HEK293 (cell line): ENCODE measurements at regions not wholly inside any gene's neighbourhood (a gene's known extent, or its start where the extent isn't known, plus 50 kb on each side); places are given as distances from the start of the nearest gene placed in this dataset.

ENCODE experiments used
- FEZF1 ChIP-seq: fragments of 450-650 bp; formaldehyde crosslinking; IDR thresholded peaks from 2 replicates; pipeline ENCODE4 v1.5.1; 2016; ENCODE audit warnings: missing biosample characterization, missing genetic modification characterization
- KLF1 ChIP-seq: fragments of 450-650 bp; formaldehyde crosslinking; IDR thresholded peaks from 2 replicates; pipeline ENCODE4 v1.5.1; 2016; ENCODE audit warnings: missing biosample characterization, missing genetic modification characterization
- PRDM1 ChIP-seq: fragments of 450-650 bp; formaldehyde crosslinking; IDR thresholded peaks from 2 replicates; pipeline ENCODE4; 2016; ENCODE audit warnings: missing biosample characterization, missing genetic modification characterization
- ZBTB20 ChIP-seq: fragments of 450-650 bp; formaldehyde crosslinking; IDR thresholded peaks from 2 replicates; pipeline ENCODE4 v1.5.1; 2016; ENCODE audit warnings: missing biosample characterization, missing genetic modification characterization
- ZNF140 ChIP-seq: fragments of 450-650 bp; formaldehyde crosslinking; IDR thresholded peaks from 2 replicates; pipeline ENCODE4 v1.5.1; 2016; ENCODE audit warnings: missing biosample characterization, missing genetic modification characterization
- ZNF174 ChIP-seq: fragments of 450-650 bp; formaldehyde crosslinking; IDR thresholded peaks from 2 replicates; pipeline ENCODE4 v1.5.0; 2017; ENCODE audit warnings: missing biosample characterization, mild to moderate bottlenecking, missing genetic modification characterization
- ZNF221 ChIP-seq: fragments of 450-650 bp; formaldehyde crosslinking; IDR thresholded peaks from 2 replicates; pipeline ENCODE4 v1.5.1; 2017; ENCODE audit warnings: missing biosample characterization, missing genetic modification characterization, borderline replicate concordance
- ZNF311 ChIP-seq: fragments of 450-650 bp; formaldehyde crosslinking; IDR thresholded peaks from 2 replicates; pipeline ENCODE4 v1.5.1; 2017; ENCODE audit warnings: missing biosample characterization, missing genetic modification characterization, borderline replicate concordance
- ZNF335 ChIP-seq: fragments of 450-650 bp; formaldehyde crosslinking; conservative IDR thresholded peaks from 2 replicates; pipeline ENCODE4 v1.5.1; 2016; ENCODE audit warnings: missing biosample characterization, missing genetic modification characterization
- ZNF501 ChIP-seq: fragments of 450-650 bp; formaldehyde crosslinking; IDR thresholded peaks from 2 replicates; pipeline ENCODE4 v1.5.1; 2016; ENCODE audit warnings: missing biosample characterization, missing genetic modification characterization
- ZNF510 ChIP-seq: fragments of 450-650 bp; formaldehyde crosslinking; IDR thresholded peaks from 2 replicates; pipeline ENCODE4 v1.5.1; 2018; ENCODE audit warnings: mild to moderate bottlenecking, missing genetic modification characterization, missing biosample characterization; ENCODE audit not compliant: insufficient replicate concordance
- ZNF514 ChIP-seq: fragments of 450-650 bp; formaldehyde crosslinking; IDR thresholded peaks from 2 replicates; pipeline ENCODE4 v1.5.1; 2016; ENCODE audit warnings: missing biosample characterization, missing genetic modification characterization
- ZNF785 ChIP-seq: fragments of 450-650 bp; formaldehyde crosslinking; IDR thresholded peaks from 2 replicates; pipeline ENCODE4 v1.5.1; 2016; ENCODE audit warnings: missing biosample characterization, missing genetic modification characterization
- ZNF792 ChIP-seq: fragments of 450-650 bp; formaldehyde crosslinking; IDR thresholded peaks from 2 replicates; pipeline ENCODE4 v1.5.1; 2016; ENCODE audit warnings: missing biosample characterization, missing genetic modification characterization
- ZSCAN30 ChIP-seq: fragments of 450-650 bp; IDR thresholded peaks from 2 replicates; pipeline ENCODE4 v1.5.1; 2018; ENCODE audit warnings: missing biosample characterization, mild to moderate bottlenecking, missing genetic modification characterization, moderate library complexity
- TF ChIP-seq, protein P1 (sequence below): IDR thresholded peaks from 2 replicates; pipeline ENCODE4 v1.6.1; 2011; ENCODE audit warnings: mild to moderate bottlenecking, low read depth, low read length, borderline replicate concordance
- TF ChIP-seq, protein P2 (sequence below): fragments of 450-650 bp; formaldehyde crosslinking; IDR thresholded peaks from 2 replicates; pipeline ENCODE4; 2016; ENCODE audit warnings: missing biosample characterization, missing genetic modification characterization
- TF ChIP-seq, protein P3 (sequence below): fragments of 450-650 bp; IDR thresholded peaks from 2 replicates; pipeline ENCODE4 v1.5.1; 2018; ENCODE audit warnings: missing biosample characterization, mild to moderate bottlenecking, missing genetic modification characterization
- TF ChIP-seq, protein P4 (sequence below): fragments of 450-650 bp; formaldehyde crosslinking; IDR thresholded peaks from 2 replicates; pipeline ENCODE4 v1.5.1; 2017; ENCODE audit warnings: missing biosample characterization, missing genetic modification characterization
- TF ChIP-seq, protein P5 (sequence below): fragments of 450-650 bp; formaldehyde crosslinking; IDR thresholded peaks from 2 replicates; pipeline ENCODE4 v1.5.1; 2016; ENCODE audit warnings: missing biosample characterization, missing genetic modification characterization
- TF ChIP-seq, protein P6 (sequence below): fragments of 450-650 bp; formaldehyde crosslinking; IDR thresholded peaks from 2 replicates; pipeline ENCODE4 v1.5.1; 2016; ENCODE audit warnings: missing biosample characterization, missing genetic modification characterization
- TF ChIP-seq, protein P7 (sequence below): fragments of 450-650 bp; formaldehyde crosslinking; IDR thresholded peaks from 2 replicates; pipeline ENCODE4 v1.5.1; 2016; ENCODE audit warnings: missing biosample characterization, missing genetic modification characterization
- TF ChIP-seq, protein P8 (sequence below): fragments of 450-650 bp; formaldehyde crosslinking; IDR thresholded peaks from 2 replicates; pipeline ENCODE4 v1.5.1; 2016; ENCODE audit warnings: missing biosample characterization, missing genetic modification characterization, borderline replicate concordance

DNA sequence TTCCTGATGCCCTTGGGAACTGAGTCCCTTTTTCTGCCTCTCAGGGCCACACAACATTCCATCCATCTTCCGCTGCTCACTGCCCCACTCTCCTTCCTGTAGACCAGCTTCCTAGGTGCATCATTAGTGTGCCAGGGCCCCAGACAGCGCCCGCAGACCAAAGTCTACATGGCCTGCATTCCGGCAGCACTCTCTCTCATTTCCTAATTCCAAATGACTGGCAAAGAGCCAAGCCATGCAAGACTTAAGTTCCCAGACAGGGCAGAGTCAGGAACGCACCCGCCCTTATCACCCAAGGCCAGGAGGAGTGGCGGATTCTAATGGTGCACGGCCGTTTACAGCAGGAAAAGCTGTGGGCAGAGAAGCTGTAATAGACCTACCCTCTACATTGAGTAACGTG lies 159.8 kb upstream of the ARID1B start (continued):
- TF ChIP-seq, protein P1, sequence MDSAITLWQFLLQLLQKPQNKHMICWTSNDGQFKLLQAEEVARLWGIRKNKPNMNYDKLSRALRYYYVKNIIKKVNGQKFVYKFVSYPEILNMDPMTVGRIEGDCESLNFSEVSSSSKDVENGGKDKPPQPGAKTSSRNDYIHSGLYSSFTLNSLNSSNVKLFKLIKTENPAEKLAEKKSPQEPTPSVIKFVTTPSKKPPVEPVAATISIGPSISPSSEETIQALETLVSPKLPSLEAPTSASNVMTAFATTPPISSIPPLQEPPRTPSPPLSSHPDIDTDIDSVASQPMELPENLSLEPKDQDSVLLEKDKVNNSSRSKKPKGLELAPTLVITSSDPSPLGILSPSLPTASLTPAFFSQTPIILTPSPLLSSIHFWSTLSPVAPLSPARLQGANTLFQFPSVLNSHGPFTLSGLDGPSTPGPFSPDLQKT = no peak
- TF ChIP-seq ZBTB20 (peak; percentile 75; the same call in 1 of the 2 replicates), ZSCAN30 (tag by site-specific recombination) (0 out of 2 replicates have a peak, but pooled peaks have one; percentile 16), KLF1 (tag by site-specific recombination) (peak; percentile 96), ZNF501 (peak; percentile 48; the same call in 1 of the 2 replicates), FEZF1 (no peak), ZNF514 (tag by site-specific recombination) (no peak), ZNF335 (tag by site-specific recombination) (peak; percentile 38; the same call in 1 of the 2 replicates), ZNF311 (tag by site-specific recombination) (no peak), ZNF174 (no peak), ZNF221 (tag by site-specific recombination) (no peak), ZNF510 (no peak), ZNF140 (tag by site-specific recombination) (no peak), ZNF792 (tag by site-specific recombination) (no peak), PRDM1 (tag by site-specific recombination) (no peak), ZNF785 (tag by site-specific recombination) (no peak)
- TF ChIP-seq, protein P2, sequence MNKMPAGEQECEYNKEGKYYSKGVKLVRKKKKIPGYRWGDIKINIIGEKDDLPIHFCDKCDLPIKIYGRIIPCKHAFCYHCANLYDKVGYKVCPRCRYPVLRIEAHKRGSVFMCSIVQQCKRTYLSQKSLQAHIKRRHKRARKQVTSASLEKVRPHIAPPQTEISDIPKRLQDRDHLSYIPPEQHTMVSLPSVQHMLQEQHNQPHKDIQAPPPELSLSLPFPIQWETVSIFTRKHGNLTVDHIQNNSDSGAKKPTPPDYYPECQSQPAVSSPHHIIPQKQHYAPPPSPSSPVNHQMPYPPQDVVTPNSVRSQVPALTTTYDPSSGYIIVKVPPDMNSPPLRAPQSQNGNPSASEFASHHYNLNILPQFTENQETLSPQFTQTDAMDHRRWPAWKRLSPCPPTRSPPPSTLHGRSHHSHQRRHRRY = no peak
- TF ChIP-seq, protein P3, sequence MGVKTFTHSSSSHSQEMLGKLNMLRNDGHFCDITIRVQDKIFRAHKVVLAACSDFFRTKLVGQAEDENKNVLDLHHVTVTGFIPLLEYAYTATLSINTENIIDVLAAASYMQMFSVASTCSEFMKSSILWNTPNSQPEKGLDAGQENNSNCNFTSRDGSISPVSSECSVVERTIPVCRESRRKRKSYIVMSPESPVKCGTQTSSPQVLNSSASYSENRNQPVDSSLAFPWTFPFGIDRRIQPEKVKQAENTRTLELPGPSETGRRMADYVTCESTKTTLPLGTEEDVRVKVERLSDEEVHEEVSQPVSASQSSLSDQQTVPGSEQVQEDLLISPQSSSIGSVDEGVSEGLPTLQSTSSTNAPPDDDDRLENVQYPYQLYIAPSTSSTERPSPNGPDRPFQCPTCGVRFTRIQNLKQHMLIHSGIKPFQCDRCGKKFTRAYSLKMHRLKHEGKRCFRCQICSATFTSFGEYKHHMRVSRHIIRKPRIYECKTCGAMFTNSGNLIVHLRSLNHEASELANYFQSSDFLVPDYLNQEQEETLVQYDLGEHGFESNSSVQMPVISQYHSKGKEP (tag by site-specific recombination) = 0 out of 2 replicates have a peak, but pooled peaks have one; percentile 38
- TF ChIP-seq, protein P4, sequence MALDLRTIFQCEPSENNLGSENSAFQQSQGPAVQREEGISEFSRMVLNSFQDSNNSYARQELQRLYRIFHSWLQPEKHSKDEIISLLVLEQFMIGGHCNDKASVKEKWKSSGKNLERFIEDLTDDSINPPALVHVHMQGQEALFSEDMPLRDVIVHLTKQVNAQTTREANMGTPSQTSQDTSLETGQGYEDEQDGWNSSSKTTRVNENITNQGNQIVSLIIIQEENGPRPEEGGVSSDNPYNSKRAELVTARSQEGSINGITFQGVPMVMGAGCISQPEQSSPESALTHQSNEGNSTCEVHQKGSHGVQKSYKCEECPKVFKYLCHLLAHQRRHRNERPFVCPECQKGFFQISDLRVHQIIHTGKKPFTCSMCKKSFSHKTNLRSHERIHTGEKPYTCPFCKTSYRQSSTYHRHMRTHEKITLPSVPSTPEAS (tag by site-specific recombination) = no peak
- TF ChIP-seq, protein P5, sequence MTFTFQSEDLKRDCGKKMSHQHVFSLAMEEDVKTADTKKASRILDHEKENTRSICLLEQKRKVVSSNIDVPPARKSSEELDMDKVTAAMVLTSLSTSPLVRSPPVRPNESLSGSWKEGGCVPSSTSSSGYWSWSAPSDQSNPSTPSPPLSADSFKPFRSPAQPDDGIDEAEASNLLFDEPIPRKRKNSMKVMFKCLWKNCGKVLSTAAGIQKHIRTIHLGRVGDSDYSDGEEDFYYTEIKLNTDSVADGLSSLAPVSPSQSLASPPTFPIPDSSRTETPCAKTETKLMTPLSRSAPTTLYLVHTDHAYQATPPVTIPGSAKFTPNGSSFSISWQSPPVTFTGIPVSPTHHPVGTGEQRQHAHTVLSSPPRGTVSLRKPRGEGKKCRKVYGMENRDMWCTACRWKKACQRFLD = no peak
- TF ChIP-seq, protein P6, sequence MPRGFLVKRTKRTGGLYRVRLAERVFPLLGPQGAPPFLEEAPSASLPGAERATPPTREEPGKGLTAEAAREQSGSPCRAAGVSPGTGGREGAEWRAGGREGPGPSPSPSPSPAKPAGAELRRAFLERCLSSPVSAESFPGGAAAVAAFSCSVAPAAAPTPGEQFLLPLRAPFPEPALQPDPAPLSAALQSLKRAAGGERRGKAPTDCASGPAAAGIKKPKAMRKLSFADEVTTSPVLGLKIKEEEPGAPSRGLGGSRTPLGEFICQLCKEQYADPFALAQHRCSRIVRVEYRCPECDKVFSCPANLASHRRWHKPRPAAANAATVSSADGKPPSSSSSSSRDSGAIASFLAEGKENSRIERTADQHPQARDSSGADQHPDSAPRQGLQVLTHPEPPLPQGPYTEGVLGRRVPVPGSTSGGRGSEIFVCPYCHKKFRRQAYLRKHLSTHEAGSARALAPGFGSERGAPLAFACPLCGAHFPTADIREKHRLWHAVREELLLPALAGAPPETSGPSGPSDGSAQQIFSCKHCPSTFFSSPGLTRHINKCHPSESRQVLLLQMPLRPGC (tag by site-specific recombination) = no peak
- TF ChIP-seq, protein P7, sequence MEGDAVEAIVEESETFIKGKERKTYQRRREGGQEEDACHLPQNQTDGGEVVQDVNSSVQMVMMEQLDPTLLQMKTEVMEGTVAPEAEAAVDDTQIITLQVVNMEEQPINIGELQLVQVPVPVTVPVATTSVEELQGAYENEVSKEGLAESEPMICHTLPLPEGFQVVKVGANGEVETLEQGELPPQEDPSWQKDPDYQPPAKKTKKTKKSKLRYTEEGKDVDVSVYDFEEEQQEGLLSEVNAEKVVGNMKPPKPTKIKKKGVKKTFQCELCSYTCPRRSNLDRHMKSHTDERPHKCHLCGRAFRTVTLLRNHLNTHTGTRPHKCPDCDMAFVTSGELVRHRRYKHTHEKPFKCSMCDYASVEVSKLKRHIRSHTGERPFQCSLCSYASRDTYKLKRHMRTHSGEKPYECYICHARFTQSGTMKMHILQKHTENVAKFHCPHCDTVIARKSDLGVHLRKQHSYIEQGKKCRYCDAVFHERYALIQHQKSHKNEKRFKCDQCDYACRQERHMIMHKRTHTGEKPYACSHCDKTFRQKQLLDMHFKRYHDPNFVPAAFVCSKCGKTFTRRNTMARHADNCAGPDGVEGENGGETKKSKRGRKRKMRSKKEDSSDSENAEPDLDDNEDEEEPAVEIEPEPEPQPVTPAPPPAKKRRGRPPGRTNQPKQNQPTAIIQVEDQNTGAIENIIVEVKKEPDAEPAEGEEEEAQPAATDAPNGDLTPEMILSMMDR (tag by site-specific recombination) = peak; percentile 77
- TF ChIP-seq, protein P8, sequence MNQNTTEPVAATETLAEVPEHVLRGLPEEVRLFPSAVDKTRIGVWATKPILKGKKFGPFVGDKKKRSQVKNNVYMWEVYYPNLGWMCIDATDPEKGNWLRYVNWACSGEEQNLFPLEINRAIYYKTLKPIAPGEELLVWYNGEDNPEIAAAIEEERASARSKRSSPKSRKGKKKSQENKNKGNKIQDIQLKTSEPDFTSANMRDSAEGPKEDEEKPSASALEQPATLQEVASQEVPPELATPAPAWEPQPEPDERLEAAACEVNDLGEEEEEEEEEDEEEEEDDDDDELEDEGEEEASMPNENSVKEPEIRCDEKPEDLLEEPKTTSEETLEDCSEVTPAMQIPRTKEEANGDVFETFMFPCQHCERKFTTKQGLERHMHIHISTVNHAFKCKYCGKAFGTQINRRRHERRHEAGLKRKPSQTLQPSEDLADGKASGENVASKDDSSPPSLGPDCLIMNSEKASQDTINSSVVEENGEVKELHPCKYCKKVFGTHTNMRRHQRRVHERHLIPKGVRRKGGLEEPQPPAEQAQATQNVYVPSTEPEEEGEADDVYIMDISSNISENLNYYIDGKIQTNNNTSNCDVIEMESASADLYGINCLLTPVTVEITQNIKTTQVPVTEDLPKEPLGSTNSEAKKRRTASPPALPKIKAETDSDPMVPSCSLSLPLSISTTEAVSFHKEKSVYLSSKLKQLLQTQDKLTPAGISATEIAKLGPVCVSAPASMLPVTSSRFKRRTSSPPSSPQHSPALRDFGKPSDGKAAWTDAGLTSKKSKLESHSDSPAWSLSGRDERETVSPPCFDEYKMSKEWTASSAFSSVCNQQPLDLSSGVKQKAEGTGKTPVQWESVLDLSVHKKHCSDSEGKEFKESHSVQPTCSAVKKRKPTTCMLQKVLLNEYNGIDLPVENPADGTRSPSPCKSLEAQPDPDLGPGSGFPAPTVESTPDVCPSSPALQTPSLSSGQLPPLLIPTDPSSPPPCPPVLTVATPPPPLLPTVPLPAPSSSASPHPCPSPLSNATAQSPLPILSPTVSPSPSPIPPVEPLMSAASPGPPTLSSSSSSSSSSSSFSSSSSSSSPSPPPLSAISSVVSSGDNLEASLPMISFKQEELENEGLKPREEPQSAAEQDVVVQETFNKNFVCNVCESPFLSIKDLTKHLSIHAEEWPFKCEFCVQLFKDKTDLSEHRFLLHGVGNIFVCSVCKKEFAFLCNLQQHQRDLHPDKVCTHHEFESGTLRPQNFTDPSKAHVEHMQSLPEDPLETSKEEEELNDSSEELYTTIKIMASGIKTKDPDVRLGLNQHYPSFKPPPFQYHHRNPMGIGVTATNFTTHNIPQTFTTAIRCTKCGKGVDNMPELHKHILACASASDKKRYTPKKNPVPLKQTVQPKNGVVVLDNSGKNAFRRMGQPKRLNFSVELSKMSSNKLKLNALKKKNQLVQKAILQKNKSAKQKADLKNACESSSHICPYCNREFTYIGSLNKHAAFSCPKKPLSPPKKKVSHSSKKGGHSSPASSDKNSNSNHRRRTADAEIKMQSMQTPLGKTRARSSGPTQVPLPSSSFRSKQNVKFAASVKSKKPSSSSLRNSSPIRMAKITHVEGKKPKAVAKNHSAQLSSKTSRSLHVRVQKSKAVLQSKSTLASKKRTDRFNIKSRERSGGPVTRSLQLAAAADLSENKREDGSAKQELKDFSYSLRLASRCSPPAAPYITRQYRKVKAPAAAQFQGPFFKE (tag by site-specific recombination) = no peak
